Neural crest cell (in vitro differentiated cells): ENCODE measurements at regions not wholly inside any gene's neighbourhood (a gene's known extent, or its start where the extent isn't known, plus 50 kb on each side); places are given as distances from the start of the nearest gene placed in this dataset.

Source experiments
- DNase-seq: peaks from one replicate; pipeline ENCODE4 v3.0.0; 2021; ENCODE audit warnings: low read depth, mixed read lengths, low spot score
- H3K27ac Mint-ChIP-seq: one replicate; pipeline ENCODE4 v1.8.0; 2021; ENCODE audit warnings: mild to moderate bottlenecking, mixed read lengths; ENCODE audit not compliant: unreplicated experiment
- H3K27me3 Mint-ChIP-seq: 2 replicates; pipeline ENCODE4 v1.8.0; 2021; ENCODE audit warnings: low read depth, mild to moderate bottlenecking, mixed read lengths
- H3K36me3 Mint-ChIP-seq: 2 replicates; pipeline ENCODE4 v1.8.0; 2021; ENCODE audit warnings: low read depth, mild to moderate bottlenecking, mixed read lengths
- H3K4me1 Mint-ChIP-seq: 2 replicates; pipeline ENCODE4 v1.8.0; 2021; ENCODE audit warnings: mixed read lengths
- H3K4me3 Mint-ChIP-seq: one replicate; pipeline ENCODE4 v1.8.0; 2021; ENCODE audit warnings: mild to moderate bottlenecking, mixed read lengths
- H3K9me3 Mint-ChIP-seq: 2 replicates; pipeline ENCODE4 v1.8.0; 2021; ENCODE audit warnings: mixed read lengths
- TF ChIP-seq, protein P1 (sequence below): fragments of 200-600 bp; sonication (generic); conservative IDR thresholded peaks from 2 replicates; pipeline ENCODE4 v1.5.0; 2021; ENCODE audit warnings: antibody characterized with exemption, mild to moderate bottlenecking

DNA sequence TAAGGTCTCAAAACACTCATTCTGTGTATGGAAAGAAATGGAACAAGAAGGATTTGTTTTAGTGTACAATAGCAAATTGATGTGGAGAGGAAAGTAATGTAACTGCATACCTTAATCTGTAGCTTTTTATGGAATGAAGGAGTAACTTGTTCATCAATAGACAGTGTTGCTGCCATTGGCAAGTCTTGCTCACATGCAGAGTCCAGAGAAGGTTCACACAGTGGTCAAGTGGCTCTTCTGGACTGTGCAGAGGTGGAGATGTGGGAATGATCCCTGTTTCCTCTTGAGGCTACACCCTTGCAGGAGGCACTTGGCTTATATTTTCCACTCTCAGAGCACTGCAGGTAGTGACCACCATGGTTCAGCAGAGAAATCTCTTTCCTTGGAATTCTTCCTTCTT is 132.9 kb upstream of the ANKH start:
- H3K9me3 Mint-ChIP-seq = no peaks in the 10 kb centered on the region
- TF ChIP-seq, protein P1, sequence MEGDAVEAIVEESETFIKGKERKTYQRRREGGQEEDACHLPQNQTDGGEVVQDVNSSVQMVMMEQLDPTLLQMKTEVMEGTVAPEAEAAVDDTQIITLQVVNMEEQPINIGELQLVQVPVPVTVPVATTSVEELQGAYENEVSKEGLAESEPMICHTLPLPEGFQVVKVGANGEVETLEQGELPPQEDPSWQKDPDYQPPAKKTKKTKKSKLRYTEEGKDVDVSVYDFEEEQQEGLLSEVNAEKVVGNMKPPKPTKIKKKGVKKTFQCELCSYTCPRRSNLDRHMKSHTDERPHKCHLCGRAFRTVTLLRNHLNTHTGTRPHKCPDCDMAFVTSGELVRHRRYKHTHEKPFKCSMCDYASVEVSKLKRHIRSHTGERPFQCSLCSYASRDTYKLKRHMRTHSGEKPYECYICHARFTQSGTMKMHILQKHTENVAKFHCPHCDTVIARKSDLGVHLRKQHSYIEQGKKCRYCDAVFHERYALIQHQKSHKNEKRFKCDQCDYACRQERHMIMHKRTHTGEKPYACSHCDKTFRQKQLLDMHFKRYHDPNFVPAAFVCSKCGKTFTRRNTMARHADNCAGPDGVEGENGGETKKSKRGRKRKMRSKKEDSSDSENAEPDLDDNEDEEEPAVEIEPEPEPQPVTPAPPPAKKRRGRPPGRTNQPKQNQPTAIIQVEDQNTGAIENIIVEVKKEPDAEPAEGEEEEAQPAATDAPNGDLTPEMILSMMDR = no peak
- no peak overlapping the region for H3K27ac Mint-ChIP-seq
- H3K4me1 Mint-ChIP-seq = peaks cover 29% of the 10 kb centered on the region
- H3K36me3 Mint-ChIP-seq = no peaks in the 10 kb centered on the region
- no peak for DNase-seq
- H3K27me3 Mint-ChIP-seq = no peaks in the 10 kb centered on the region
- H3K4me3 Mint-ChIP-seq = no peak overlapping the region

- TF ChIP-seq, protein P1 = peak; percentile 87
- peak; percentile 23 for DNase-seq
Observed at GRCh38 chr5:15003511-15003920, 131.9 kb upstream of the ANKH start.

DNA sequence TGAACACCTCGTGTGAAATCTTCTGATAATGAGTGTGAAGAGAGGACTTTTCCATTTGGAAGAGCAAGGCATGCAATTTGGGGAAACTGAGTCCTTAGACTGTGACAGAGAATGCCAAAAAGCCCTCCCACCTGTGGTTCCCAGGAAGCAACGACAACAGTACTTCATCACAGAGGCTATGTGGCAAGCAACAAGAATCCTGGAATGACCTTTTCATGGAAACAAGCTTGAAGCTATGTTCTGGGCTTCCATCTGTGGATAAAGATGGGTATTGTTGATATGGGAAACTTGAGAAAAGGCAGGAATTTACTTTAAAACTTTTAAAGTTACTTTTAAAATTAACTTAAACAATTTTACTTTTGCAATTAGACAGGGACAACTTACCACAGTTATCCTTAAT is 131.2 kb upstream of the ANKH start:
- Mint-ChIP-seq H3K4me3 (no peak overlapping the region), H3K36me3 (no peaks in the 10 kb centered on the region), H3K4me1 (peaks cover 16% of the 10 kb centered on the region), H3K27me3 (no peaks in the 10 kb centered on the region), H3K27ac (no peak overlapping the region), H3K9me3 (peaks cover 3% of the 10 kb centered on the region)
- TF ChIP-seq, protein P1 = no peak
- no peak for DNase-seq

More at GRCh38 chr5:15003511-15003920, 131.9 kb upstream of the ANKH start:
- peaks cover under 1% of the 10 kb centered on the region for H3K9me3 Mint-ChIP-seq
- H3K27me3 Mint-ChIP-seq = no peaks in the 10 kb centered on the region
- peaks cover 19% of the 10 kb centered on the region for H3K4me1 Mint-ChIP-seq
- no peak overlapping the region for H3K4me3 Mint-ChIP-seq
- no peaks in the 10 kb centered on the region for H3K36me3 Mint-ChIP-seq
- H3K27ac Mint-ChIP-seq = no peak overlapping the region

DNA sequence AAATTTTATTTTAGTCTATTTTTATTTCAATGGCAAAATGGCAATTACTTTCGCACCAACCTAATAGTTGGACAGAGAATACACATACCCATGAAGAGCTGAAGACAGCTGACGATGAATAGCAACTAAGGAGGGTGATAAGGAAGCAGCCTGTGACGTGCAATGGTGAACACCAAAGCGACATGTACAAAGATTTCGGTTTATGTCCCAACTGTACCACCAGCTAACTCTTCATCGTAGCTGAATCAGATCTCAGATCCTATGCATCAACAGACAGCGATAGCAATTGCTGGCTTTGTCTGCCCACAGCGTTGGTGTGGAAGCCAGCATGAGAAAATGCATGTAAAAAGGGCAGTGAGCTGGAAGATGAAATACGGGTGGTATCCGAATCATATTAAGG is 130.6 kb upstream of the ANKH start:
- no peaks in the 10 kb centered on the region for H3K36me3 Mint-ChIP-seq
- peaks cover 16% of the 10 kb centered on the region for H3K4me1 Mint-ChIP-seq
- no peaks in the 10 kb centered on the region for H3K27me3 Mint-ChIP-seq
- peaks cover 3% of the 10 kb centered on the region for H3K9me3 Mint-ChIP-seq
- no peak overlapping the region for H3K4me3 Mint-ChIP-seq
- DNase-seq = no peak
- TF ChIP-seq, protein P1 = no peak
- no peak overlapping the region for H3K27ac Mint-ChIP-seq

- TF ChIP-seq, protein P1 = no peak
- no peaks in the 10 kb centered on the region for H3K36me3 Mint-ChIP-seq
- peaks cover 16% of the 10 kb centered on the region for H3K4me1 Mint-ChIP-seq
- H3K4me3 Mint-ChIP-seq = no peak overlapping the region
- no peak overlapping the region for H3K27ac Mint-ChIP-seq
- H3K9me3 Mint-ChIP-seq = peaks cover 3% of the 10 kb centered on the region
- H3K27me3 Mint-ChIP-seq = no peaks in the 10 kb centered on the region
- DNase-seq = no peak
Observed at GRCh38 chr5:15001517-15001916, 129.9 kb upstream of the ANKH start.

DNA sequence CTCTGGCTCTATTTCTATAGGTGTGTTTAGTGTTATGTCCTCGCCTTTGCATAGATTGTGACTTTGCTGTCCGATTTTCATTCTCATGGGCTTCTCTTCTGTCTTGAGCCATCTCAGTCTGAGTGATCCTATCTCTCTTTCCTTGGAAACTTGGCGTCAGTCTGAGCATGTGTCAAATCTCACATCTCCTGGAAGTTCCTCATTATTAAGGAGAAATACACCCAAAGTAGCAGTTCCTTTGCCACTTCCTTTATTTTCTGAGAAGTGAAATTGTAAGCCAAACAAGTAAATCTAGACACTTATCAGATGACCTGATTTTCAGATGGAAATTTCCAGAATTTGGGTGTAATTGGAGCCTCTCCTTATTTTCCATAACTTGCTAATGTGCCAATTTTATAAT is 126.9 kb upstream of the ANKH start:
- Mint-ChIP-seq H3K4me3 (no peak overlapping the region), H3K9me3 (peaks cover 3% of the 10 kb centered on the region), H3K27me3 (no peaks in the 10 kb centered on the region), H3K4me1 (peaks cover 10% of the 10 kb centered on the region), H3K27ac (no peak overlapping the region), H3K36me3 (no peaks in the 10 kb centered on the region)
- TF ChIP-seq, protein P1 = no peak
- DNase-seq = no peak
